Endothelial cell of umbilical vein (primary cell): ENCODE measurements at regions not wholly inside any gene's neighbourhood (a gene's known extent, or its start where the extent isn't known, plus 50 kb on each side); places are given as distances from the start of the nearest gene placed in this dataset.

ENCODE experiments used
- CTCF ChIP-seq, 2 donors: IDR thresholded peaks; 1 replicate in 1 of 2; 2 replicates in 1 of 2; pipeline ENCODE4 v1.5.1; 2011; ENCODE audit warnings: low read length in 2 of 2, mild to moderate bottlenecking in 2 of 2, moderate library complexity in 2 of 2, control low read depth in 1 of 2, inconsistent platforms in 1 of 2, low read depth in 1 of 2; ENCODE audit not compliant: insufficient read depth in 1 of 2; ENCODE audit errors: extremely low read depth in 1 of 2
- MAX ChIP-seq: IDR thresholded peaks from 2 replicates; pipeline ENCODE4 v1.6.1; 2011; ENCODE audit not compliant: insufficient read depth, insufficient read length
- POLR2AphosphoS5 ChIP-seq: IDR thresholded peaks from 2 replicates; pipeline ENCODE4 v1.6.1; 2012; ENCODE audit warnings: low read depth, mild to moderate bottlenecking, control low read depth, low read length, moderate library complexity; ENCODE audit not compliant: insufficient read depth

- TF ChIP-seq CTCF (IDR thresholded peaks at IDR 0.05; ENCODE audit: extremely low read depth in 1 of 2, insufficient read depth in 1 of 2, low read depth in 1 of 2, low read length in 2 of 2) (no peak), MAX (no peak), POLR2AphosphoS5 (no peak)
Measured at GRCh38 chr1:103344930-103345329, 180.6 kb upstream of the RNPC3 start.
